Lower leg skin (tissue), 4 donors: ENCODE measurements at regions not wholly inside any gene's neighbourhood (a gene's known extent, or its start where the extent isn't known, plus 50 kb on each side); places are given as distances from the start of the nearest gene placed in this dataset.

ENCODE experiments used
- DNase-seq, 2 donors: peaks; one replicate each; pipeline ENCODE4 v3.0.0-alpha.2; 2019; ENCODE audit warnings: low spot score in 2 of 2
- H3K4me3 ChIP-seq: fragments of 200-600 bp; sonication (generic); 2 replicates; pipeline ENCODE4 v1.5.1; 2017; ENCODE audit warnings: mild to moderate bottlenecking, low read depth; ENCODE audit not compliant: poor library complexity, severe bottlenecking
- POLR2A ChIP-seq, 2 donors: fragments of 450-650 bp; IDR thresholded peaks; one replicate each; pipeline ENCODE4 v1.6.1; 2016 to 2017; ENCODE audit warnings: antibody characterized with exemption in 2 of 2, mild to moderate bottlenecking in 1 of 2, moderate library complexity in 1 of 2
- WGBS, 2 donors: methylation state at CpG; one replicate each; pipeline ENCODE4 v1.1.5; 2018; 5-methylcytosine and 5-hydroxymethylcytosine counted together
- intact Hi-C: fragments of 100-400 bp; cut with DNase I; formaldehyde crosslinking; loops from one replicate; pipeline ENCODE4 v1.15.0; 2023; ENCODE audit warnings: low total_unique reads
- TF ChIP-seq, protein P1 (sequence below), 3 donors: fragments of 450-650 bp; IDR thresholded peaks; one replicate each; pipeline ENCODE4 v1.5.1; 2016; ENCODE audit warnings: antibody characterized with exemption in 3 of 3, mild to moderate bottlenecking in 3 of 3, moderate library complexity in 2 of 3

DNA sequence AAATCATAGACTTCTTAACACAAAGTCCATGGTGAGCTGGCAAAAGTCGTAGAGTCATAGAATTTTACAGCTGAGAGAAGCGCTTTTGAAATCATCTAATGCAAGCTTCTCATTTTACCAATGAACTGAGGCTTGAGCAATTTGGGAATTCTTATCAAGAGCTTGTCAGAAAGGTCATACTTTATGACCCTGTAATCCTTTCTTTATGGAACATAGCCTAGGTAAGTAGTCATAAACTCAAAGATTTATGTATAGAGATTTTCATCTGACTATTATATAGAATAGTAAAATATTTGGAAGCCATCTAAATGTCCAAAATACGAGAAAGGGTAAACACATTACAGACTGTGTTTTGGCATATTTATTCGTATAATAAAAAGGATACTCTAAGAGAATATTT is 563.5 kb downstream of the PCDH7 start:
- TF ChIP-seq POLR2A (IDR thresholded peaks at IDR 0.05) = no peak
- TF ChIP-seq, protein P1, sequence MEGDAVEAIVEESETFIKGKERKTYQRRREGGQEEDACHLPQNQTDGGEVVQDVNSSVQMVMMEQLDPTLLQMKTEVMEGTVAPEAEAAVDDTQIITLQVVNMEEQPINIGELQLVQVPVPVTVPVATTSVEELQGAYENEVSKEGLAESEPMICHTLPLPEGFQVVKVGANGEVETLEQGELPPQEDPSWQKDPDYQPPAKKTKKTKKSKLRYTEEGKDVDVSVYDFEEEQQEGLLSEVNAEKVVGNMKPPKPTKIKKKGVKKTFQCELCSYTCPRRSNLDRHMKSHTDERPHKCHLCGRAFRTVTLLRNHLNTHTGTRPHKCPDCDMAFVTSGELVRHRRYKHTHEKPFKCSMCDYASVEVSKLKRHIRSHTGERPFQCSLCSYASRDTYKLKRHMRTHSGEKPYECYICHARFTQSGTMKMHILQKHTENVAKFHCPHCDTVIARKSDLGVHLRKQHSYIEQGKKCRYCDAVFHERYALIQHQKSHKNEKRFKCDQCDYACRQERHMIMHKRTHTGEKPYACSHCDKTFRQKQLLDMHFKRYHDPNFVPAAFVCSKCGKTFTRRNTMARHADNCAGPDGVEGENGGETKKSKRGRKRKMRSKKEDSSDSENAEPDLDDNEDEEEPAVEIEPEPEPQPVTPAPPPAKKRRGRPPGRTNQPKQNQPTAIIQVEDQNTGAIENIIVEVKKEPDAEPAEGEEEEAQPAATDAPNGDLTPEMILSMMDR (IDR thresholded peaks at IDR 0.05) = no peak
- intact Hi-C loops = no loop called here
- 54 to 79% methylated on average over 4 of the region's 4 CpGs for WGBS, 2 donors

GRCh38 chr4:31290836-31291235 is 570.7 kb downstream of the PCDH7 start:
- TF ChIP-seq POLR2A (IDR thresholded peaks at IDR 0.05) = no peak
- TF ChIP-seq, protein P1 (IDR thresholded peaks at IDR 0.05) = no peak
- intact Hi-C loops = no loop called here
- no peak for DNase-seq
- H3K4me3 ChIP-seq = no peak overlapping the region
- WGBS, 2 donors = 62 to 66% methylated on average over 3 of the region's 3 CpGs

More for the DNA sequence above, 563.5 kb downstream of the PCDH7 start:
- no peak overlapping the region for H3K4me3 ChIP-seq
- no peak for DNase-seq

- H3K4me3 ChIP-seq = no peak overlapping the region
- TF ChIP-seq POLR2A (IDR thresholded peaks at IDR 0.05) = no peak
- TF ChIP-seq, protein P1 (IDR thresholded peaks at IDR 0.05) = no peak
- WGBS, 2 donors = 62 to 77% methylated on average over 1 of the region's 1 CpG
- intact Hi-C loops = no loop called here
- DNase-seq = no peak
Measured at GRCh38 chr4:31291238-31291637, 571.1 kb downstream of the PCDH7 start.

- TF ChIP-seq POLR2A (IDR thresholded peaks at IDR 0.05) = no peak
- TF ChIP-seq, protein P1 (IDR thresholded peaks at IDR 0.05) = no peak
- H3K4me3 ChIP-seq = no peak overlapping the region
- intact Hi-C loops = no loop called here
- WGBS, 2 donors = 57 to 64% methylated on average over 7 of the region's 7 CpGs
- DNase-seq = no peak
Measured at GRCh38 chr4:31294655-31295480, 574.7 kb downstream of the PCDH7 start.

GRCh38 chr4:31298737-31299136 is 578.6 kb downstream of the PCDH7 start:
- intact Hi-C loops = no loop called here
- WGBS, 2 donors = 77 to 83% methylated on average over 1 of the region's 1 CpG
- H3K4me3 ChIP-seq = no peak overlapping the region
- TF ChIP-seq POLR2A (IDR thresholded peaks at IDR 0.05) = no peak
- TF ChIP-seq, protein P1 (IDR thresholded peaks at IDR 0.05) = no peak
- no peak for DNase-seq
